Vagina (tissue), 2 donors: ENCODE measurements at regions not wholly inside any gene's neighbourhood (a gene's known extent, or its start where the extent isn't known, plus 50 kb on each side); places are given as distances from the start of the nearest gene placed in this dataset.
"Not testable (repeated sequence)": the region's sequence is repeated elsewhere in the genome, so short reads cannot be mapped to it uniquely, and the experiment has no call there.

Experiments
- DNase-seq, 2 donors: peaks; one replicate each; pipeline ENCODE4 v3.0.0-alpha.2; 2017; ENCODE audit errors: extremely low spot score in 2 of 2
- H3K27ac ChIP-seq: fragments of 200-600 bp; sonication (generic); one replicate; pipeline ENCODE4 v1.5.1; 2019
- H3K27me3 ChIP-seq: fragments of 200-600 bp; sonication (generic); one replicate; pipeline ENCODE4 v1.5.1; 2019
- H3K36me3 ChIP-seq, 2 donors: fragments of 200-600 bp; sonication (generic); one replicate each; pipeline ENCODE4 v1.5.1; 2017 to 2019
- H3K4me1 ChIP-seq: fragments of 200-600 bp; sonication (generic); one replicate; pipeline ENCODE4 v1.5.1; 2019
- H3K4me3 ChIP-seq, 2 donors: fragments of 200-600 bp; sonication (generic); 1 replicate in 1 of 2; 2 replicates in 1 of 2; pipeline ENCODE4 v1.5.1; 2016 to 2019
- H3K9me3 ChIP-seq: fragments of 200-600 bp; sonication (generic); one replicate; pipeline ENCODE4 v1.5.1; 2019
- POLR2A ChIP-seq, 2 donors: fragments of 450-650 bp; IDR thresholded peaks; one replicate each; pipeline ENCODE4 v1.6.1; 2017; ENCODE audit warnings: antibody characterized with exemption in 2 of 2, mild to moderate bottlenecking in 2 of 2, moderate library complexity in 2 of 2
- POLR2AphosphoS5 ChIP-seq, 2 donors: sonication (generic); formaldehyde crosslinking; IDR thresholded peaks; one replicate each; pipeline ENCODE4 v1.9.0; 2017; ENCODE audit warnings: antibody characterized with exemption in 2 of 2, mild to moderate bottlenecking in 2 of 2, low read depth in 1 of 2; ENCODE audit not compliant: insufficient read depth in 1 of 2
- intact Hi-C: fragments of 100-400 bp; cut with DNase I; formaldehyde crosslinking; loops from one replicate; pipeline ENCODE4 v1.15.1; 2023
- TF ChIP-seq, protein P1 (sequence below), 3 experiments: fragments of 450-650 bp in 2 of 3; fragments of 200-600 bp in 1 of 3; sonication (generic) in 1 of 3; IDR thresholded peaks; one replicate each; pipeline ENCODE4 v1.5.1; 2017 to 2019; ENCODE audit warnings: antibody characterized with exemption in 3 of 3, mild to moderate bottlenecking in 2 of 3, moderate library complexity in 2 of 3

DNA sequence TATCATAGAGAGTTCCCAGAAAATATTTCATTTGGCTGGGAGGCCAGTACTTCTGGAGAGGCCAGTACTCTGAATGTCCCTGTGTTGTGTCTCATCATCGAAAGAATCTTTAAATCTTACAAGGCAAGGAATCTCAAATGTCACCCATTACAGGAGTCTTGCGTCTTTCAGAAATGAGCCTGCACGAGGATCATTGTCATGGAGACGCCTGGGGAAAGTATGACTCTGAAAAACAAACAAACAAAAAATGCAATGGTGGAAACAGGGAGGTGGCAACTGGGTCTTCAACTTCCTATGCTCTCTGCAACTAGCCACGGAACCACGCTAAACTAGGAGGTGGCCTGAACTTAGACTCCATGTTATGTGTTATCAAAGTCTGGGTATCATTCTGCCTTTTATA lies 804.6 kb downstream of the EPHA3 start:
- TF ChIP-seq POLR2A (IDR thresholded peaks at IDR 0.05) (no peak), POLR2AphosphoS5 (IDR thresholded peaks at IDR 0.05; ENCODE audit: insufficient read depth in 1 of 2, low read depth in 1 of 2) (no peak)
- TF ChIP-seq, protein P1, sequence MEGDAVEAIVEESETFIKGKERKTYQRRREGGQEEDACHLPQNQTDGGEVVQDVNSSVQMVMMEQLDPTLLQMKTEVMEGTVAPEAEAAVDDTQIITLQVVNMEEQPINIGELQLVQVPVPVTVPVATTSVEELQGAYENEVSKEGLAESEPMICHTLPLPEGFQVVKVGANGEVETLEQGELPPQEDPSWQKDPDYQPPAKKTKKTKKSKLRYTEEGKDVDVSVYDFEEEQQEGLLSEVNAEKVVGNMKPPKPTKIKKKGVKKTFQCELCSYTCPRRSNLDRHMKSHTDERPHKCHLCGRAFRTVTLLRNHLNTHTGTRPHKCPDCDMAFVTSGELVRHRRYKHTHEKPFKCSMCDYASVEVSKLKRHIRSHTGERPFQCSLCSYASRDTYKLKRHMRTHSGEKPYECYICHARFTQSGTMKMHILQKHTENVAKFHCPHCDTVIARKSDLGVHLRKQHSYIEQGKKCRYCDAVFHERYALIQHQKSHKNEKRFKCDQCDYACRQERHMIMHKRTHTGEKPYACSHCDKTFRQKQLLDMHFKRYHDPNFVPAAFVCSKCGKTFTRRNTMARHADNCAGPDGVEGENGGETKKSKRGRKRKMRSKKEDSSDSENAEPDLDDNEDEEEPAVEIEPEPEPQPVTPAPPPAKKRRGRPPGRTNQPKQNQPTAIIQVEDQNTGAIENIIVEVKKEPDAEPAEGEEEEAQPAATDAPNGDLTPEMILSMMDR (IDR thresholded peaks at IDR 0.05): no peak
- Histone ChIP-seq H3K4me1 (no peaks in the 10 kb centered on the region), H3K27me3 (no peaks in the 10 kb centered on the region), H3K4me3 (no peak overlapping the region), H3K36me3 (no peaks in the 10 kb centered on the region), H3K27ac (no peak overlapping the region), H3K9me3 (no peaks in the 10 kb centered on the region)
- no peak for DNase-seq
- intact Hi-C loops: no loop called here

GRCh38 chr3:89923921-89924610 lies 816.6 kb downstream of the EPHA3 start:
- intact Hi-C loops: no loop called here
- Histone ChIP-seq H3K27ac (no peak overlapping the region), H3K9me3 (no peaks in the 10 kb centered on the region), H3K4me1 (no peaks in the 10 kb centered on the region), H3K4me3 (no peak overlapping the region), H3K27me3 (no peaks in the 10 kb centered on the region), H3K36me3 (no peaks in the 10 kb centered on the region)
- DNase-seq: no peak
- TF ChIP-seq, protein P1 (IDR thresholded peaks at IDR 0.05): no peak
- TF ChIP-seq POLR2AphosphoS5 (IDR thresholded peaks at IDR 0.05; ENCODE audit: insufficient read depth in 1 of 2, low read depth in 1 of 2) (no peak), POLR2A (IDR thresholded peaks at IDR 0.05) (no peak)

- intact Hi-C loops: no loop called here
- no peak for DNase-seq
- Histone ChIP-seq H3K27me3 (no peaks in the 10 kb centered on the region), H3K27ac (no peak overlapping the region), H3K9me3 (no peaks in the 10 kb centered on the region), H3K4me3 (no peak overlapping the region), H3K36me3 (no peaks in the 10 kb centered on the region), H3K4me1 (no peaks in the 10 kb centered on the region)
- no peak for TF ChIP-seq POLR2AphosphoS5 (IDR thresholded peaks at IDR 0.05; ENCODE audit: insufficient read depth in 1 of 2, low read depth in 1 of 2)
- no peak for TF ChIP-seq POLR2A (IDR thresholded peaks at IDR 0.05)
- TF ChIP-seq, protein P1 (IDR thresholded peaks at IDR 0.05): no peak
These were observed 818.6 kb downstream of the EPHA3 start for GRCh38 chr3:89925976-89926375.

DNA sequence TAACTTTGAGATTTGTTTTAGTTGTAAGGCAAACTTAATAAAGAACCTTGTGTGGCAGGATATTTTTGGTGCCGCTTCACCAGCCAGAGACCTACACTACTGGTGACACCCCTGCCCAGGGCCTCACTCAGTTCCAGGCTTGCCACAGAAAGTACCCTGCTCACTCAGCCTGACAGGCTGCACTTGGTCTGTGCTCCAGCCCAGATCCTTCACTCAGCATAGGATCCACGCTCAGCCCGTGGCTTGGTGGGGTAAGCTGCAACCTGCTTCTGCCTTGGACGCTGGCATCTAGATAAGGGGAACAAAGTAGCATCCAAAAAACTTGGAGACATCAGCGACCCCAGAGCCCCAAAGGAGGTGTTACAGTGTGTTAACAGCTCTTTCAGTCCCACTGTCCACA lies 825.5 kb downstream of the EPHA3 start:
- no peaks in the 10 kb centered on the region for H3K36me3 ChIP-seq
- H3K9me3 ChIP-seq: no peaks in the 10 kb centered on the region
- no peak overlapping the region for H3K27ac ChIP-seq
- intact Hi-C loops: no loop called here
- DNase-seq: no peak
- no peaks in the 10 kb centered on the region for H3K4me1 ChIP-seq
- no peak overlapping the region for H3K4me3 ChIP-seq
- no peaks in the 10 kb centered on the region for H3K27me3 ChIP-seq
- TF ChIP-seq, protein P1 (IDR thresholded peaks at IDR 0.05): no peak
- no peak for TF ChIP-seq POLR2A (IDR thresholded peaks at IDR 0.05)
- no peak for TF ChIP-seq POLR2AphosphoS5 (IDR thresholded peaks at IDR 0.05; ENCODE audit: insufficient read depth in 1 of 2, low read depth in 1 of 2)

- H3K27me3 ChIP-seq, H3K9me3 ChIP-seq, H3K36me3 ChIP-seq, intact Hi-C loops, DNase-seq, H3K4me1 ChIP-seq, H3K27ac ChIP-seq, H3K4me3 ChIP-seq: not testable (repeated sequence)
These were observed 837.0 kb downstream of the EPHA3 start for GRCh38 chr3:89944461-89944860.
